HUES64 (cell line): ENCODE measurements at regions not wholly inside any gene's neighbourhood (a gene's known extent, or its start where the extent isn't known, plus 50 kb on each side); places are given as distances from the start of the nearest gene placed in this dataset.

Experiments
- H3K27ac ChIP-seq: 2 replicates; pipeline ENCODE4 v1.7.0; 2013; ENCODE audit warnings: low read depth, low read length, inconsistent platforms
- H3K27me3 ChIP-seq: 2 replicates; pipeline ENCODE4 v1.6.1; 2013; ENCODE audit warnings: mild to moderate bottlenecking, low read length; ENCODE audit not compliant: insufficient read depth
- H3K36me3 ChIP-seq: 2 replicates; pipeline ENCODE4 v1.6.1; 2013; ENCODE audit warnings: mild to moderate bottlenecking, low read length; ENCODE audit not compliant: insufficient read depth
- H3K4me1 ChIP-seq: 2 replicates; pipeline ENCODE4 v1.6.1; 2013; ENCODE audit warnings: mild to moderate bottlenecking, low read length, moderate library complexity; ENCODE audit not compliant: insufficient read depth
- H3K4me3 ChIP-seq: 2 replicates; pipeline ENCODE4 v1.5.1; 2013; ENCODE audit warnings: mild to moderate bottlenecking, low read length, moderate library complexity
- H3K9ac ChIP-seq: 2 replicates; pipeline ENCODE4 v1.6.1; 2013; ENCODE audit warnings: mild to moderate bottlenecking, low read depth, low read length
- H3K9me3 ChIP-seq: 2 replicates; pipeline ENCODE4 v1.6.1; 2013; ENCODE audit warnings: low read depth, low read length; ENCODE audit not compliant: insufficient read depth
- WGBS: fragments of 150-250, 120-280 bp; methylation state at CpG from one replicate; pipeline ENCODE4 v1.1.7; 2013; ENCODE audit warnings: missing lambda C conversion rate; 5-methylcytosine and 5-hydroxymethylcytosine counted together

- no peaks in the 10 kb centered on the region for H3K9me3 ChIP-seq
- H3K27me3 ChIP-seq, result no peaks in the 10 kb centered on the region
- no peak overlapping the region for H3K4me3 ChIP-seq
- H3K36me3 ChIP-seq, result no peaks in the 10 kb centered on the region
- H3K9ac ChIP-seq, result no peak overlapping the region
- peaks cover 6% of the 10 kb centered on the region; the same call in 1 of the 2 replicates for H3K4me1 ChIP-seq
- no peak overlapping the region for H3K27ac ChIP-seq
Measured at GRCh38 chr12:77722536-77722935, 108.2 kb upstream of the NAV3 start.

- H3K4me1 ChIP-seq, result peaks cover 6% of the 10 kb centered on the region; the same call in 1 of the 2 replicates
- H3K36me3 ChIP-seq, result no peaks in the 10 kb centered on the region
- WGBS, result 82% methylated on average over 2 of the region's 2 CpGs
- no peaks in the 10 kb centered on the region for H3K9me3 ChIP-seq
- H3K27ac ChIP-seq, result no peak overlapping the region
- H3K27me3 ChIP-seq, result no peaks in the 10 kb centered on the region
- H3K4me3 ChIP-seq, result no peak overlapping the region
- no peak overlapping the region for H3K9ac ChIP-seq
Measured at GRCh38 chr12:77720258-77720657, 110.4 kb upstream of the NAV3 start.

GRCh38 chr12:77710209-77710608 is 120.5 kb upstream of the NAV3 start:
- Histone ChIP-seq H3K9ac (no peak overlapping the region), H3K27ac (no peak overlapping the region), H3K27me3 (no peaks in the 10 kb centered on the region), H3K36me3 (no peaks in the 10 kb centered on the region), H3K4me3 (no peak overlapping the region), H3K9me3 (no peaks in the 10 kb centered on the region), H3K4me1 (no peaks in the 10 kb centered on the region)
- WGBS, result no CpG with 5 or more reads among the region's 1 CpG

- WGBS, result 100% methylated on average over 1 of the region's 1 CpG
- no peaks in the 10 kb centered on the region for H3K27me3 ChIP-seq
- H3K36me3 ChIP-seq, result no peaks in the 10 kb centered on the region
- no peak overlapping the region for H3K9ac ChIP-seq
- H3K9me3 ChIP-seq, result no peaks in the 10 kb centered on the region
- H3K27ac ChIP-seq, result no peak overlapping the region
- H3K4me3 ChIP-seq, result no peak overlapping the region
- no peaks in the 10 kb centered on the region for H3K4me1 ChIP-seq
Measured at GRCh38 chr12:77697126-77697525, 133.6 kb upstream of the NAV3 start.

GRCh38 chr12:77696183-77696582 is 134.5 kb upstream of the NAV3 start:
- no peaks in the 10 kb centered on the region for H3K4me1 ChIP-seq
- WGBS, result 88% methylated on average over 2 of the region's 2 CpGs
- H3K4me3 ChIP-seq, result no peak overlapping the region
- no peaks in the 10 kb centered on the region for H3K36me3 ChIP-seq
- H3K9ac ChIP-seq, result no peak overlapping the region
- no peaks in the 10 kb centered on the region for H3K9me3 ChIP-seq
- H3K27ac ChIP-seq, result no peak overlapping the region
- no peaks in the 10 kb centered on the region for H3K27me3 ChIP-seq

GRCh38 chr12:77689510-77690086 is 141.1 kb upstream of the NAV3 start:
- Histone ChIP-seq H3K27me3 (no peaks in the 10 kb centered on the region), H3K9ac (no peak overlapping the region), H3K27ac (no peak overlapping the region), H3K36me3 (no peaks in the 10 kb centered on the region), H3K4me1 (peaks cover 3% of the 10 kb centered on the region; the same call in 1 of the 2 replicates), H3K4me3 (no peak overlapping the region), H3K9me3 (no peaks in the 10 kb centered on the region)

- Histone ChIP-seq H3K27ac (no peak overlapping the region), H3K27me3 (no peaks in the 10 kb centered on the region), H3K9ac (no peak overlapping the region), H3K4me1 (peaks cover 3% of the 10 kb centered on the region; the same call in 1 of the 2 replicates), H3K4me3 (no peak overlapping the region), H3K9me3 (no peaks in the 10 kb centered on the region), H3K36me3 (no peaks in the 10 kb centered on the region)
- 97% methylated on average over 3 of the region's 3 CpGs for WGBS
Measured at GRCh38 chr12:77687321-77687720, 143.4 kb upstream of the NAV3 start.

- Histone ChIP-seq H3K9ac (no peak overlapping the region), H3K36me3 (no peaks in the 10 kb centered on the region), H3K4me3 (no peak overlapping the region), H3K27me3 (no peaks in the 10 kb centered on the region), H3K27ac (no peak overlapping the region), H3K4me1 (peaks cover 3% of the 10 kb centered on the region; the same call in 1 of the 2 replicates), H3K9me3 (no peaks in the 10 kb centered on the region)
- 80% methylated on average over 2 of the region's 2 CpGs for WGBS
Measured at GRCh38 chr12:77686760-77687159, 143.9 kb upstream of the NAV3 start.

- H3K27me3 ChIP-seq, result no peaks in the 10 kb centered on the region
- H3K4me3 ChIP-seq, result no peak overlapping the region
- peaks cover 3% of the 10 kb centered on the region; the same call in 1 of the 2 replicates for H3K4me1 ChIP-seq
- H3K9me3 ChIP-seq, result no peaks in the 10 kb centered on the region
- H3K9ac ChIP-seq, result no peak overlapping the region
- no peaks in the 10 kb centered on the region for H3K36me3 ChIP-seq
- H3K27ac ChIP-seq, result no peak overlapping the region
- 97% methylated on average over 2 of the region's 2 CpGs for WGBS
Measured at GRCh38 chr12:77685901-77686300, 144.8 kb upstream of the NAV3 start.

- no peaks in the 10 kb centered on the region for H3K27me3 ChIP-seq
- H3K9me3 ChIP-seq, result no peaks in the 10 kb centered on the region
- H3K9ac ChIP-seq, result no peak overlapping the region
- peaks cover 3% of the 10 kb centered on the region; the same call in 1 of the 2 replicates for H3K4me1 ChIP-seq
- no peak overlapping the region for H3K4me3 ChIP-seq
- H3K36me3 ChIP-seq, result no peaks in the 10 kb centered on the region
- WGBS, result 28% methylated on average over 6 of the region's 6 CpGs
- H3K27ac ChIP-seq, result no peak overlapping the region
Measured at GRCh38 chr12:77685112-77685511, 145.6 kb upstream of the NAV3 start.

- H3K36me3 ChIP-seq, result no peaks in the 10 kb centered on the region
- peaks cover 7% of the 10 kb centered on the region; the same call in 1 of the 2 replicates for H3K27me3 ChIP-seq
Measured at GRCh38 chr12:77682488-77682887, 148.2 kb upstream of the NAV3 start.

GRCh38 chr12:77681726-77682125 is 149.0 kb upstream of the NAV3 start:
- H3K27me3 ChIP-seq, result peaks cover 8% of the 10 kb centered on the region; the same call in 1 of the 2 replicates
- H3K27ac ChIP-seq, result no peak overlapping the region
- WGBS, result 100% methylated on average over 2 of the region's 2 CpGs
- H3K4me3 ChIP-seq, result no peak overlapping the region
- no peaks in the 10 kb centered on the region for H3K9me3 ChIP-seq
- no peak overlapping the region for H3K9ac ChIP-seq
- H3K4me1 ChIP-seq, result peaks cover 1% of the 10 kb centered on the region; the same call in 1 of the 2 replicates
- no peaks in the 10 kb centered on the region for H3K36me3 ChIP-seq

More at GRCh38 chr12:77682488-77682887, 148.2 kb upstream of the NAV3 start:
- Histone ChIP-seq H3K9me3 (no peaks in the 10 kb centered on the region), H3K4me1 (peaks cover 3% of the 10 kb centered on the region; the same call in 1 of the 2 replicates), H3K4me3 (no peak overlapping the region), H3K9ac (no peak overlapping the region), H3K27ac (no peak overlapping the region)
